Inferior parietal cortex (tissue), 1 donor: ENCODE measurements at regions not wholly inside any gene's neighbourhood (a gene's known extent, or its start where the extent isn't known, plus 50 kb on each side); places are given as distances from the start of the nearest gene placed in this dataset.

Experiments
- DNase-seq: peaks from one replicate; pipeline ENCODE4 v3.0.0-alpha.2; 2016; ENCODE audit errors: extremely low spot score

DNA sequence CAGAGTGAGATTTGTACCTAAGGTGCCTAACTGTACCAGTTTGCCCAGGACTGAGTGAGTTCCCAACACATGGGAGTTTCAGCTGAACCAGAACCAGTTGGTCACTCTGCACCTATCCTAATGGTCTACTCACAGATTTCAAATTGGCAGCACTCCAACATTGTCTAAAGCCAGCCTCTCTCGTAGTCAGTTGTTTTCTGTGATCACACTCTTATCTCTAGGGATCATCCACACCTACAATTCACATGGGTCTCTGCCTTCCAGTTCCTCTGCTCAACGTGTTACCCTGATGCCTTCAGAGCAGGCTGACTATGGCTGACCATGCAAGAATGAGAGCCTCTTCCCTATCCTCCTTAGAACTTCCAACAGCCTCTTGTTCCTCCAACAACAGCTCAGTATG is 624.8 kb downstream of the NTRK3 start:
- no peak for DNase-seq

GRCh38 chr15:87631093-87631492 is 625.4 kb downstream of the NTRK3 start:
- no peak for DNase-seq

GRCh38 chr15:87628311-87628710 is 628.2 kb downstream of the NTRK3 start:
- DNase-seq, result no peak

- no peak for DNase-seq
Observed at GRCh38 chr15:87626860-87627259, 629.7 kb downstream of the NTRK3 start.

DNA sequence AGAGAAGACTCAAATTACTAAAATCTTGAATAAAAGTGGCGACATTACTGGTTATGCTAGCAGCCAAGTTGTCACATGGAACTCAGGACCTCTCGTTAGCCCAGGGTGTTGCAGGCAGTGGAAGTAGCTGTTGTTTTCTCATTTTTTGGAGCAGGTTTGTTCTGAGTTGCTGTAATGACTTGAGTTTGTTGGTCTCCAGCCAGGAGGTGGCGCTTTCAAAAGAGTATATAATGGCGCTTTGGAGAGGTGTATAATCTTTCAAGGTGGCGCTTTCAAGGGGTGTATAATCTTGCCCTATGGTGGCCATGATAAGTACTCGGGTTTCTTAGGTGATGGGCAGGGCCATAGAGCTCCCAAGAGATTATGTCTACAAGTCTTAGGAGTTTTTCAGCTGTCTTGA is 632.7 kb downstream of the NTRK3 start:
- no peak for DNase-seq

GRCh38 chr15:87620393-87620792 is 636.1 kb downstream of the NTRK3 start:
- no peak for DNase-seq

DNA sequence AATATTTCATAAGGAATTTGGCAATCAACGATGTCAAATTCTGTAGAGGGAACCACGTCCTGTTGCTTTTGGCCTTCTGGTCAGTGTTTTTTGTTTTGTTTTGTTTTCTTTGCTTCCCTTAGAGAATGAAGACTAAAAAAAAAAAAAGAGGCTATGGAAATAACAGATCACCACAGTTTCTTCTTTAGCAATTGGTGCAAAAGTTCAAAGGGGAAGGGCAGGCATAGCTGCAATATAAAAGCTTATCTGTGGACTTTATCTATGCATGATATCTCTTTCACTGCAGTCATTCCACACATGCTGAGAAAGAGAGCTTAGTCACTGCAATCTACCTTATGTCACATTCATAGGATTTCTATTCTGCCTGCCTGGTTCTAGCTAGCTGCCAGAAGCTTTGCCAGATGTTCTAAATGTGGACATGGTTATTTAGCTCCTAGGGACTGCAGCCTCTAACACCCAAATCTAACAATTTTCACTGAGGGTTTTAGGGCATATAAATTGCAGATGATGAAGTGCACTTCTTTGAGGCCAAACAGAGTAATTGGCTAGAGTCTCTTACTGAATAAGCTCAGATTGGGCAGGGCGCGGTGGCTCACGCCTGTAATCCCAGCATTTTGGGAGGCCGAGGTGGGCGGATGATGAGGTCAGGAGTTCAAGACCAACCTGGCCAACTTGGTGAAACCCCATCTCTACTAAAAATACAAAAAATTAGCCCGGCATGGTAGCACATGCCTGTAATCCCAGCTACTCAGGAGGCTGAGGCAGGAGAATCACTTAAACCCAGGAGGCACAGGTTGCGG is 637.2 kb downstream of the NTRK3 start:
- no peak for DNase-seq

DNA sequence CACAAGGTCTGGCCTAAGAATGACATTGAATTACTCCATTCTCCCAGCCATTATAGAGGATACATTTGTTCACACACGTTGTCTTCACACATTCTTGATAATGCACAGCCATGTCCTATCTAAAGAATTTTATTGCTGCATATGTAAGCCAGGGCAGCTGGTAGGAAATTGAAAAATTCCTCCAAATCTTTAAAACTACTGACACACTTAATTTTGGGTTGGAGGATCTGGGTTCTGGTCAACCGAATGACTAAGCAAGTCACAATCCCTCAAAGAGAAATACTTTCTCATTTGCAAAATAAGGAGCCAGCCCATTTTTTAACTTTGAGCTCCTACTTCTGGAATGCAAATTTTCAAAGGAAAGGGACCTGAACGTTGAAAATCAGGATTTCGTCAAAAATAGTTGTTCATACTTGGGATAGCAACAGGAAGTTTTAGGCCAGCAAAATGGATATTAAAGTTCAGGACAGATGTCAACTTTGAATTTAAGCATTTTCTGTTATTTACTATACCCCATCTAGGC is 638.3 kb downstream of the NTRK3 start:
- DNase-seq, result no peak

DNA sequence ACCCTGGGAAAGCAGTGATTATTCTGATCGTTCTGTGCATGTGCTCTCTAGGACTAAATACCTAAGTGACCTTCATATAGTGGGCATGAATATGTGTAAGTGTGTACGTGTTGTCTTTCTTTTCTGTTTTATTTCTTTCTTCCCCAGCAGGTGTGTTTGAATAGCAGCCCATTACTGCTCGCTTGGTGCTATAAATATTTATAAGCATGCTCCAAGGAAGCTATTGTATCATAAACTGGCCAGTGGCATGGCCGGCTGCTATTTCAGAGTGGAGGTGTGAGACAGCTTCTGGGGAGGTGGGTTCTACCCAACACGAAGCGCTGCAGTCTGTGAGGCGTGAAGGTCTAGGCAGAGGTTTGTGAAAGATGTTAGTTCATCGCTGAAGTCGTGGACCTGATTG is 641.8 kb downstream of the NTRK3 start:
- no peak for DNase-seq

- no peak for DNase-seq
Observed at GRCh38 chr15:87610366-87610765, 646.2 kb downstream of the NTRK3 start.

DNA sequence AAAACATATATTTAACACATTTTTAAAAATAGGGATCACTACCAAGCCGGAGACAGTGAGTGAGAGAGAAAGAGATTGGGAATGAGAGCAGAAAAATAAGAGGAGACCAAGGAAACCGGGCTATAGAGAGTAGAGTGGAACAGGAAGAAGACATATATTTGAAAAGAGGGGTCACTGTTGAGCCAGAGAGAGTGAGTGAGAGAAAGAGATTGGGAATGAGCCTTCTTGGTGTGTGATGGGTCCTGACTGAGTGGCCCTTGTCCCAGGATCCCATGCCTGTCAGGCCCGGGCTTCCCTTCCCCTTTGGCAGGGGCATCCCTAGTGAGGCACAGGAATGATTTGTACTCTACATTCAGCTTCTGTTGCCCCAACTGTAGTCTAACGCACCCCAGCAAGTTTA is 646.6 kb downstream of the NTRK3 start:
- no peak for DNase-seq

GRCh38 chr15:87609474-87609873 is 647.1 kb downstream of the NTRK3 start:
- peak; percentile 27 for DNase-seq

DNA sequence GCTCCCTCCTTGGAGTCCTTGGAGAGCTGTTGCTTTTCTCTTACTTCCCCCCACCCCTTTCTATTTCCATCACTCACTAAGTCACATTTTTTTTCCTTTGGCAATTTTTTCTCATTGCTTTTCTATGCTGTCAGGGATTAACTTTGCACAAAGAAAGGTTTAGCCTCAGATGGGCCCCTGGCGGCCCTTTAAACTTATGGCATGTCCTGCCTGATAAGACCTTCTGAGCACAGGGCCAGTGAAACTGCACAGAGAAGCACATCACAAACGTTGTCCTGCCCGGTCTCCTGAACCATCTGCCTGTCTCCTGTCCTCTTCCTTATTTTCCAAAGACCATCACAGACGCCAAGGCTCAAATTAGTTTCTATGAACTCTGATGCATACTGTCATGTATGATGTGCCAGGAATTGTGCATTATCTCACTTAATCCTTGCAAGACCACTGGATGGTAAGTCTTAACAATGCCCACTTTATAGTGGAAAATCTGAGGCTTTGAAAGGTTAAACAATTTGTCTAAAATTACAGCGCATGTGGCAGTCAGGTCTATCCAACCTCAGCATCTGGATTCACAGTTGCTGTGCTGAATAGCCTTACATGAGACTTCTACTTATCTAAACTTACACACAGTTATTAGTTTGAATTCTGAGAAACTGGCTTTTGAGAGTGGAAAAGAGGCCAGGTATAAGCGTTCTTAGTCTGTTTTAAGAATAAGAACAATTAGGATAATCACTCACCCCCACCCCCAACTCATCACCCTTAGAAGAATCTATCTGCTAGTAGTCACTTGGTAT is 648.1 kb downstream of the NTRK3 start:
- no peak for DNase-seq

- DNase-seq, result no peak
Observed at GRCh38 chr15:87606971-87607370, 649.6 kb downstream of the NTRK3 start.

- DNase-seq, result no peak
Observed at GRCh38 chr15:87604857-87605446, 651.6 kb downstream of the NTRK3 start.

GRCh38 chr15:87602371-87602770 is 654.2 kb downstream of the NTRK3 start:
- no peak for DNase-seq

- no peak for DNase-seq
Observed at GRCh38 chr15:87599616-87600015, 656.9 kb downstream of the NTRK3 start.

DNA sequence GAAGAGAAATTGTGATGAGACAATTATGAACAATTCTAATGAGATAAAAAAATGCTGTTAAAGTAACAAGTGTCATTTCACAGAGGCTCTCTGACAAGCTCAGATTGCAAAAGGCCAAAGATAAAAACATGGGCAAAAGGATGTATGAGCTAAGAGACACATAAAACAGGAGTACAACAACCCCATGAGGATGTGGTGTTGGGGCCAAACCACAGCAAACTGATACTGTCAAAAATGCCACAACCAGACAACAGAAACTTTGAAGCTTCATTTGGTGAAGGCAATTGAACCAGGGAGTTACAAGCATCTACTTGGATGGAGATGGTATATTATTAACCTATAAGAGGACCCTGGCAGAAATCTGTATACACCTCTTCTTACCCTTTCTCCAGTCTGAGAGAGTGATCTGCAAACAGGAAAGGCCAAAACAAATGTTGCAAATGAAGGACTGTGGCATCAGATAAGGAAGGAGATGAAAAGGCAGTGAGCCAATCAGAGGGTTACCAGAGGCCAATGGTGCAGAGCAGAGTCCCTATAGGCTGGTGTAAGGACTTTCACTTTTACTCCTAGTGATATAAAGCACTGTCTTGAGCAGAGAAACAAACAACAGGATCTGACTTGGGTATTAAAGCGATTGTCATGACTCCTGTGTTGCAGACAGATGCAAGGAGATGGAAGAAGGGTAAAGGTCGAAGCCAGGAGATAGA is 659.0 kb downstream of the NTRK3 start:
- no peak for DNase-seq

DNA sequence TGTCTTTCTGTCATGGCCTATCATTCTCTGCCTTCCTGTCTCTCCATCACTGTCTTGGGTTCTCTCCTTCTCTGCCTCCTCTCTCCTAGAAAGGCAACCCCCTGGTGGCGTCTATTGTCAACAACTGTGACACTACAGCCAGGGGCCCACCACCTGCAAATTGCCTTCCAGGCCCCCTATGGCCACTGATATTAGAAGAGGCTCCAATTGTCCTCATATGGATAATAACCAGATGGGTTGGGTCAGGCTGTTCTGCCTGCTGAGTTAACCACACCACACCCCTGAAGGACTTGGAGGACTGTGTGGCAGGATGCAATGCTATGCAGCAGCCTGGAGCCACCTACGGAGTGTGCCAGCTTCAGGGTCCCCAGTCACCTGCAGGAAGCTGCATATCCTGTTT is 665.0 kb downstream of the NTRK3 start:
- DNase-seq, result no peak

- no peak for DNase-seq
Observed at GRCh38 chr15:87591042-87591441, 665.5 kb downstream of the NTRK3 start.

DNA sequence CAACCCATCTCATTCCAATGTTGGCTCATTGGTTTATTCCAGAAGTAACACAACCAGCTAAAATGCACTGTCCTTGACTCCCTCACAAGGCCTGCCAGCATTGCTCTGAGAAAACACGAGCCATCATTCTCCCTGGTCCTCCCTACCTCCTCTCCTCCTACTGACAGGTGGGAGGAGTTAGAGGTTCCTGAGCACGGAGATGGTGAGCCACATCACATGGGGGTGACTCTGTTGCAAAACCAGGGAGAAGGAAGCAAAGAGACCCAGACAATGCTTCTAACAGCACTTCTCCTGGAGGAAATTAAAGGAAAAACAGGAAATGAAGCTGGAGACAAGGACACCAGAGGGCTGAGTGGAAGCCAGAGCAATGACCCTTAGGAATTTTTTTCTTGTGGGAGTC is 667.4 kb downstream of the NTRK3 start:
- DNase-seq, result no peak

GRCh38 chr15:87582169-87582568 is 674.4 kb downstream of the NTRK3 start:
- no peak for DNase-seq
